ENCODE measurements at regions not wholly inside any gene's neighbourhood (a gene's known extent, or its start where the extent isn't known, plus 50 kb on each side); places are given as distances from the start of the nearest gene placed in this dataset.

DNA sequence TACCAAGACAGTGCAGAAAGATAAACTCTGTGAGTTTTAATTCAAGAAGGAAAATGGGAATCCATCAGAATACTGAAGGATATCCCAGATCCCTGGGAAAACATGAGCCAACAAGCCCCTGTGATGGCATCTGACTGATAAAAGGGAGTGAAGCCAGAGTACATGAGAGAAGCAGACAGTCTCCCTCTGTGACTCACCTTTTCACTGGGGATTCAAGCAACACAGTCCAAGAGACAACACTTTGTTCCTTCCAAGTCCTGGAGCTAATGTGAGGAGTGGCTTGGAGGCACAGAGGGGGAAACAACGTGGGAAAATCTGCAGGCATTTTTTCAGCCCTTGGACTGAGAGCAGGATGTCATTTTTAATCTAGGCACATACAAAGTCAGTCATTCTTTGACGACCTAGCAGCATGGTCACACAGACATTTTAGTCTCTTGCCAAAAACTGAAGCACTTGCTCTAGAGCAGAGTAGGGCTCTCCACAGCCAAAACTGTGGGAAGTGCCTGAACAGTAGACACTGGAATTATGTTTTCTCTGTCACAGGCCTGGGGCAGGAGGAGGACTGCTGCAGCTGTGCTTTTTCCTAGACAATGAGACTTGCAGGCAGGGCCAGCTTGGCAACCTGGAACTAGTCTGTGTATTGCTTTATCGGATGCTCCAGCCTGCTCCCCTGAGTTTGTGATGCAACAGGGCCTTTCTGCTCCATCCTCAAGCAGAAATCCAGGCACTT, 465.0 kb upstream of the GJE1 start:
- Histone ChIP-seq H3K4me3 (ENCODE audit: low read depth in 1 of 5, low read length in 5 of 5) (no peak overlapping the region), H3K27ac (ENCODE audit: low read depth, low read length) (no peak overlapping the region), H3K4me1 (ENCODE audit: control insufficient read depth in 5 of 5, insufficient read depth in 5 of 5, low read length in 5 of 5) (no peaks in the 10 kb centered on the region), H3K27me3 (ENCODE audit: control insufficient read depth in 5 of 5, insufficient read depth in 4 of 5, low read length in 5 of 5) (peaks cover 0 to 3% (median 0%) of the 10 kb centered on the region in 5 donors), H3K9ac (ENCODE audit: low read length in 5 of 5) (no peak overlapping the region), H3K36me3 (ENCODE audit: control insufficient read depth in 5 of 5, insufficient read depth in 5 of 5, low read length in 5 of 5) (no peaks in the 10 kb centered on the region), H3K9me3 (ENCODE audit: control insufficient read depth in 5 of 5, low read length in 5 of 5) (no peaks in the 10 kb centered on the region)

DNA sequence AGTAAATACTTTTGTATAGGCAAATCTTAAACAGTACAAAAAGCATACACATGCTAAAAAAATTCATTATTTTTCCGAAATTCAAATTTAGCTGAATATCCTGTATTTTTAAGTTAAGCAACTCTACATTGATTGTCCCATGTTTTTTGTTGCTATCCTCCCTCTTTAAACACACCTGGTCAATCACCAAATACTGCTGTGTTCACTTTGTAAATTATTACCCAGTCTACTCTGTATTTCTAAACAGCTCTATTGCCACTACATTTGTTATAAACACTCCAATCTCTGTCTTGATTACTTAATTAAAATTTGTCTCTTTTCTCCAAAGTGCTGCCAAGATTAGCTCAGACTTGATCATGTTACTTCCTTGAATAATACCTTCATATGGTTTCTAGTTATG, 466.5 kb upstream of the GJE1 start:
- Histone ChIP-seq H3K9ac (ENCODE audit: low read length in 5 of 5) (no peak overlapping the region), H3K27me3 (ENCODE audit: control insufficient read depth in 5 of 5, insufficient read depth in 4 of 5, low read length in 5 of 5) (peaks cover 0 to 3% (median 0%) of the 10 kb centered on the region in 5 donors), H3K9me3 (ENCODE audit: control insufficient read depth in 5 of 5, low read length in 5 of 5) (no peaks in the 10 kb centered on the region), H3K27ac (ENCODE audit: low read depth, low read length) (no peak overlapping the region), H3K4me1 (ENCODE audit: control insufficient read depth in 5 of 5, insufficient read depth in 5 of 5, low read length in 5 of 5) (no peaks in the 10 kb centered on the region), H3K4me3 (ENCODE audit: low read depth in 1 of 5, low read length in 5 of 5) (no peak overlapping the region), H3K36me3 (ENCODE audit: control insufficient read depth in 5 of 5, insufficient read depth in 5 of 5, low read length in 5 of 5) (no peaks in the 10 kb centered on the region)

DNA sequence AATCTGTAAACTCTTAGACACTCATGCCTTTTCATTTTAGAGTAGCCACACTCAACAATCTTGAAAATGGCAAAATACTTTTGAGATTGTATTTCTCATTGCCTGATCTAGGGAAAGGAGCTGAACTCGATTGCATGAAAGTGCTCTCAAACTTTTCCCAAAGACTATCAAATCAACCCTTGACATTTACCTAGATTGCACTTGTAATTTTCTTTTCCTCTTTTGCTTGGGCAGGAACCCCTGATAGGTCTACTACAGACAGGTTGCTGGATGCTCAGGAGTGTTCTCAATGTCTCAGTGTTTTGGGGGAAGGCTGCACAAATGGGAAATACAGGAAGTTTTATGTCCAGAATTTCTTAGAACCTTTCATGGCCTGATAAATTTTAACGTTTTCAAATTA, 468.0 kb upstream of the GJE1 start:
- Histone ChIP-seq H3K4me3 (ENCODE audit: low read depth in 1 of 5, low read length in 5 of 5) (no peak overlapping the region), H3K9me3 (ENCODE audit: control insufficient read depth in 5 of 5, low read length in 5 of 5) (no peaks in the 10 kb centered on the region), H3K27me3 (ENCODE audit: control insufficient read depth in 5 of 5, insufficient read depth in 4 of 5, low read length in 5 of 5) (peaks cover 0 to 3% (median 0%) of the 10 kb centered on the region in 5 donors), H3K9ac (ENCODE audit: low read length in 5 of 5) (no peak overlapping the region), H3K27ac (ENCODE audit: low read depth, low read length) (no peak overlapping the region), H3K4me1 (ENCODE audit: control insufficient read depth in 5 of 5, insufficient read depth in 5 of 5, low read length in 5 of 5) (no peaks in the 10 kb centered on the region), H3K36me3 (ENCODE audit: control insufficient read depth in 5 of 5, insufficient read depth in 5 of 5, low read length in 5 of 5) (no peaks in the 10 kb centered on the region)

DNA sequence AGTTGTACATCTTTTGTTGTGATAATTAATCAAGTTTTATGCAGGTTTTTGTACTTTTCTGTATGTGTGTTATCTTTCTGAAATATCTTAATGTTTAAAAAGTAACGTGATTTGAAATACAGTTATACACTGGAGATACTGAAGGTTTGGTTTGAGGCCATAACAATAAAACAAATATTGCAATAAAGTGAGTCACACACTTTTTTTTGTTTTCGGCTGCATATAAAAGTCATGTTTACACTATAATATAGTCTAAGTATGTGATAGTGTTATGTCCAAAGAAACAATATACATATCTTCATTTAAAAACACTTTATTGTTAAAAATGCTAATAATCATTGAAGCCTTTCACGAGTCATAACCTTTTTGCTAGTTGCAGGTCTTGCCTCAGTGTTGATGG, 473.1 kb upstream of the GJE1 start:
- H3K27me3 ChIP-seq (ENCODE audit: control insufficient read depth in 5 of 5, insufficient read depth in 4 of 5, low read length in 5 of 5): no peaks in the 10 kb centered on the region
- H3K4me3 ChIP-seq (ENCODE audit: low read depth in 1 of 5, low read length in 5 of 5): no peak overlapping the region
- H3K4me1 ChIP-seq (ENCODE audit: control insufficient read depth in 5 of 5, insufficient read depth in 5 of 5, low read length in 5 of 5): no peaks in the 10 kb centered on the region
- no peak overlapping the region for H3K27ac ChIP-seq (ENCODE audit: low read depth, low read length)
- H3K9ac ChIP-seq (ENCODE audit: low read length in 5 of 5): no peak overlapping the region
- H3K9me3 ChIP-seq (ENCODE audit: control insufficient read depth in 5 of 5, low read length in 5 of 5): no peaks in the 10 kb centered on the region
- no peaks in the 10 kb centered on the region for H3K36me3 ChIP-seq (ENCODE audit: control insufficient read depth in 5 of 5, insufficient read depth in 5 of 5, low read length in 5 of 5)

DNA sequence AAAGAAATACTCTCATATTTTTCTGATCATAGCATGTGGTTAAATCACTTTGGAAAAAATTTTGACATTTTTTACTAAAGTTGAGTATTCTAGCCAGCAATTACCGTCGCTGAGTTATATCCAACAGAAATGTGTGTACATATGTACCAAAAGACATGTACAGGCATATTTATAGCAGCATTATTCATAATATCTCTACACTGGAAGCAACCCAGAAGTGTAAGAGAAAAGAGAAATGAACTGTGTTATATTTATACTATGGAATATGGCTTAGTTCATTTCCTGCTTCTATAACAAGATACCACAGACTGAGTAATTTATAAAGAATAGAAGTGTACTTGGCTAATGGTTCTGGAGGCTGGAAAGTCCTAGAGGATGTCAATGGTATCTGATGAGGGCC, 474.0 kb upstream of the GJE1 start:
- no peaks in the 10 kb centered on the region for H3K36me3 ChIP-seq (ENCODE audit: control insufficient read depth in 5 of 5, insufficient read depth in 5 of 5, low read length in 5 of 5)
- H3K9ac ChIP-seq (ENCODE audit: low read length in 5 of 5): no peak overlapping the region
- no peaks in the 10 kb centered on the region for H3K27me3 ChIP-seq (ENCODE audit: control insufficient read depth in 5 of 5, insufficient read depth in 4 of 5, low read length in 5 of 5)
- no peaks in the 10 kb centered on the region for H3K9me3 ChIP-seq (ENCODE audit: control insufficient read depth in 5 of 5, low read length in 5 of 5)
- H3K27ac ChIP-seq (ENCODE audit: low read depth, low read length): no peak overlapping the region
- H3K4me3 ChIP-seq (ENCODE audit: low read depth in 1 of 5, low read length in 5 of 5): no peak overlapping the region
- no peaks in the 10 kb centered on the region for H3K4me1 ChIP-seq (ENCODE audit: control insufficient read depth in 5 of 5, insufficient read depth in 5 of 5, low read length in 5 of 5)

DNA sequence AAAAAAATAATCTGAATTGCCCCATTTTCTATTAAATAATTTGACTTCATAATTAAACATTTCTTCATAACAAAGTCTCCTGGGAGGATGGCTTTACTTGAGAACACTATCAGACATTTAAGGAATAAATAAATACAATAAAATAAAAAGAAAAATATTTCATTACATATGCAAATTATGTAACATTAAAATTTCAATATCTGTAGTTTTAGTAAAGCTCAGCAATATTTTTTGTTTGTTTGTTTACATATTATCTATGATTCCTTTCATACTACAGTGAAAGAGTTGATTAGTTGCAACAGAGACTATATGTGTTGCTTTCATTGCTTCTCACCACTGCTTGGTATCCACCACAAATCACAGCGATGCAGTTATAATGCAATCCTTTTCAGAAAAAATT, 474.9 kb upstream of the GJE1 start:
- Histone ChIP-seq H3K27me3 (ENCODE audit: control insufficient read depth in 5 of 5, insufficient read depth in 4 of 5, low read length in 5 of 5) (no peaks in the 10 kb centered on the region), H3K9ac (ENCODE audit: low read length in 5 of 5) (no peak overlapping the region), H3K4me3 (ENCODE audit: low read depth in 1 of 5, low read length in 5 of 5) (no peak overlapping the region), H3K36me3 (ENCODE audit: control insufficient read depth in 5 of 5, insufficient read depth in 5 of 5, low read length in 5 of 5) (no peaks in the 10 kb centered on the region), H3K9me3 (ENCODE audit: control insufficient read depth in 5 of 5, low read length in 5 of 5) (no peaks in the 10 kb centered on the region), H3K4me1 (ENCODE audit: control insufficient read depth in 5 of 5, insufficient read depth in 5 of 5, low read length in 5 of 5) (no peaks in the 10 kb centered on the region), H3K27ac (ENCODE audit: low read depth, low read length) (no peak overlapping the region)

DNA sequence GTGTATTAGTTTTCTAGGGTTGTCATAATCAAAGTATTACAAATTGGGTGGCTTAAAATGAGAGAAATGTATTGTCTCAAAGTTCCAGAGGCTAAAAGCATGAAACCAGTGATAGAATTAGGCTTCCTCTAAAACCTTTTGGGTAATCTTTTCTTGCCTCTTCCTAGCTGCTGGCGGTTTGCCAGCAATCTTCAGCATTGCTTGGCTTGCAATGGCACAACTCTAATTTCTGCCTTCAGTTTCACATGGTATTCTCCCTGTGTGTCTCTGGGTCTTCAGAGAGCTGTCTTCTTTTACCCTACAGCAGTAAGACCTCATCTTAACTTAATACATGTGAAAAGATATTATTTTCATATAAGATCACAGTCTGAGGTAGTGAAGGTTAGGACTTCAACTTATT, 479.1 kb upstream of the GJE1 start:
- Histone ChIP-seq H3K27ac (ENCODE audit: low read depth, low read length) (no peak overlapping the region), H3K27me3 (ENCODE audit: control insufficient read depth in 5 of 5, insufficient read depth in 4 of 5, low read length in 5 of 5) (no peaks in the 10 kb centered on the region), H3K4me1 (ENCODE audit: control insufficient read depth in 5 of 5, insufficient read depth in 5 of 5, low read length in 5 of 5) (no peaks in the 10 kb centered on the region), H3K9ac (ENCODE audit: low read length in 5 of 5) (no peak overlapping the region), H3K36me3 (ENCODE audit: control insufficient read depth in 5 of 5, insufficient read depth in 5 of 5, low read length in 5 of 5) (no peaks in the 10 kb centered on the region), H3K4me3 (ENCODE audit: low read depth in 1 of 5, low read length in 5 of 5) (no peak overlapping the region), H3K9me3 (ENCODE audit: control insufficient read depth in 5 of 5, low read length in 5 of 5) (no peaks in the 10 kb centered on the region)

DNA sequence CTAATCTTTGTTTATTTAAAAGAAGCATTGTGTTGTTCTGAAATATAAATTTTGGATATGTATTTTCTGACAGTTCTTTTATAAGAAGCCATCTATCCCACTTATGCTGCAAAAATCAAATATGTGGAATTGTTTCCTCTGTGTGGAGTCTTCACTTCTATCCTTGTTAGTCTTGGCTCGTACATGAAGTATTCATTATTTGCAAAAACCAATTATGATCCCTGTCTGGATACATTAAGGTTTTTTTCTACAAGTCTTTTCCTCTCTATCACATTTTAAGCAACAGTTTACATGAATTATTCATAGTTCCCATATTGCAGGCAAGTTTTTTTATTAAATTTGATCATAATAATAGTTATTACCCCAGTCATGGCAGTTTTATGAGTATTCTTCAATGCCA, 490.8 kb upstream of the GJE1 start:
- Histone ChIP-seq H3K36me3 (ENCODE audit: control insufficient read depth in 5 of 5, insufficient read depth in 5 of 5, low read length in 5 of 5) (no peaks in the 10 kb centered on the region), H3K27me3 (ENCODE audit: control insufficient read depth in 5 of 5, insufficient read depth in 4 of 5, low read length in 5 of 5) (no peaks in the 10 kb centered on the region), H3K9me3 (ENCODE audit: control insufficient read depth in 5 of 5, low read length in 5 of 5) (no peaks in the 10 kb centered on the region), H3K9ac (ENCODE audit: low read length in 5 of 5) (no peak overlapping the region), H3K27ac (ENCODE audit: low read depth, low read length) (no peak overlapping the region), H3K4me1 (ENCODE audit: control insufficient read depth in 5 of 5, insufficient read depth in 5 of 5, low read length in 5 of 5) (no peaks in the 10 kb centered on the region), H3K4me3 (ENCODE audit: low read depth in 1 of 5, low read length in 5 of 5) (no peak overlapping the region)

DNA sequence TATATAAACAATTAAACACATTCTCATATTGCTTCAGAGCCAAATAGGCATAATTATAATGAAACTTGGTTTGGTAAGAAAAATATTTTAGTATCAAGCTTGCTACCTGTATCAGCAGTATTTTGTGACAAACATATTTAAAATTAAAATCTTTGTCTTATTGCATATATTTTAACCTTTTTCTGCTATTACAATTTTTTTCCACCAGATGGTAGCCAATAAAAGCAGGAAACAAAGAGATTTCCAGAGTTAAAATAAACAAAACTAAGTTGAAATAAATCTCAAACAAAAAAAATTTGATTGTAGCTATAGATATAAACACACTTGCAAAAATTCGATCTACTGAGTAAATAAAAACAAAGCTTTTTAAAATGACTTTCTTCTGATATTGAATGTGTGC, 491.3 kb upstream of the GJE1 start:
- H3K27ac ChIP-seq (ENCODE audit: low read depth, low read length): no peak overlapping the region
- H3K4me3 ChIP-seq (ENCODE audit: low read depth in 1 of 5, low read length in 5 of 5): no peak overlapping the region
- H3K9me3 ChIP-seq (ENCODE audit: control insufficient read depth in 5 of 5, low read length in 5 of 5): no peaks in the 10 kb centered on the region
- no peaks in the 10 kb centered on the region for H3K27me3 ChIP-seq (ENCODE audit: control insufficient read depth in 5 of 5, insufficient read depth in 4 of 5, low read length in 5 of 5)
- no peak overlapping the region for H3K9ac ChIP-seq (ENCODE audit: low read length in 5 of 5)
- H3K36me3 ChIP-seq (ENCODE audit: control insufficient read depth in 5 of 5, insufficient read depth in 5 of 5, low read length in 5 of 5): no peaks in the 10 kb centered on the region
- H3K4me1 ChIP-seq (ENCODE audit: control insufficient read depth in 5 of 5, insufficient read depth in 5 of 5, low read length in 5 of 5): no peaks in the 10 kb centered on the region

DNA sequence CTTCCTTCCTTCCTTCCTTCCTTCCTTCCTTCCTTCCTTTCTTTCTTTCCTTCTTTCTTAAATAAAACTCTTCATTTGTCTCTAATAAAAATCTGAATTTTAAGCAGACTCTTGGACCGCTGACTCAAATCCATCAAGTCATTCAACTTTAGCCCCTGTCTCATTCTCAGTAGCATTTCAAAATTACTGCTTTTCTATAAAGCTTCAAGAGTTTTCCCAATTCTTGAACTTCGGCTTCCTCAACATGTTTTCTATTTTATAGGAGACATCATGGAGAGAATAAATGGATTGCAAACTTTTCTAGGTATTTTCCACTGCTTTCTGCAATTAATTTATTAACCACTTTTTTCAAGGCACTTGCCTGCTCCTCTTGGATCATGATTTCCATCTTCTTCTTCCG, 497.1 kb upstream of the GJE1 start:
- H3K4me1 ChIP-seq (ENCODE audit: control insufficient read depth in 5 of 5, insufficient read depth in 5 of 5, low read length in 5 of 5): no peaks in the 10 kb centered on the region
- no peak overlapping the region for H3K27ac ChIP-seq (ENCODE audit: low read depth, low read length)
- H3K27me3 ChIP-seq (ENCODE audit: control insufficient read depth in 5 of 5, insufficient read depth in 4 of 5, low read length in 5 of 5): no peaks in the 10 kb centered on the region
- H3K36me3 ChIP-seq (ENCODE audit: control insufficient read depth in 5 of 5, insufficient read depth in 5 of 5, low read length in 5 of 5): no peaks in the 10 kb centered on the region
- H3K9me3 ChIP-seq (ENCODE audit: control insufficient read depth in 5 of 5, low read length in 5 of 5): no peaks in the 10 kb centered on the region
- no peak overlapping the region for H3K4me3 ChIP-seq (ENCODE audit: low read depth in 1 of 5, low read length in 5 of 5)
- no peak overlapping the region for H3K9ac ChIP-seq (ENCODE audit: low read length in 5 of 5)

DNA sequence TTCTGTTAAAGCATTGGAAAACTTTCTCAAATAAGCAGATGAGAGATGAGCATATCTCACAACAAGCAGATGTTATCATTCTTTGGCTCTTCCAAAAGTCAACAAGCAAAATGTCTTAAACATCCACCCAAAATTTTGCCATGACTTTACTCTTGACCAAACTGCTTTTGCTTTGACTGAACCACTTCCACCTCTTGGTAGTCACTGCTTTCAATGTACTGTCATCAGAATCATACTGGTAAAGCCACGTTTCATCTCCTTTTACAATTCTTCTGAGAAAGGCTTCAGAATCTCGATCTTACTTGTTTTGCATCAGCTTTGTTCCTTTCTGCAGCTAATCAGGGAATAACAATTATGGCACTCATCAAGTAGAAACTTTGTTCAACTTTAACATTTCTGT, 498.5 kb upstream of the GJE1 start:
- H3K4me3 ChIP-seq (ENCODE audit: low read depth in 1 of 5, low read length in 5 of 5): no peak overlapping the region
- H3K36me3 ChIP-seq (ENCODE audit: control insufficient read depth in 5 of 5, insufficient read depth in 5 of 5, low read length in 5 of 5): no peaks in the 10 kb centered on the region
- no peak overlapping the region for H3K27ac ChIP-seq (ENCODE audit: low read depth, low read length)
- no peaks in the 10 kb centered on the region for H3K27me3 ChIP-seq (ENCODE audit: control insufficient read depth in 5 of 5, insufficient read depth in 4 of 5, low read length in 5 of 5)
- H3K9ac ChIP-seq (ENCODE audit: low read length in 5 of 5): no peak overlapping the region
- no peaks in the 10 kb centered on the region for H3K9me3 ChIP-seq (ENCODE audit: control insufficient read depth in 5 of 5, low read length in 5 of 5)
- no peaks in the 10 kb centered on the region for H3K4me1 ChIP-seq (ENCODE audit: control insufficient read depth in 5 of 5, insufficient read depth in 5 of 5, low read length in 5 of 5)
